Anterior cingulate cortex (tissue), 58 donors: ENCODE measurements at regions not wholly inside any gene's neighbourhood (a gene's known extent, or its start where the extent isn't known, plus 50 kb on each side); places are given as distances from the start of the nearest gene placed in this dataset.
"Not testable (repeated sequence)": the region's sequence is repeated elsewhere in the genome, so short reads cannot be mapped to it uniquely, and the experiment has no call there.

Experiments
- DNase-seq, 58 donors: peaks; one replicate each; lab custom pipeline; 2025; lab: John Stamatoyannopoulos, UW

GRCh38 chr12:118534003-118534402 is 157.6 kb downstream of the SUDS3 start:
- DNase-seq, result no peak

- DNase-seq, result no peak
Observed at GRCh38 chr12:118536306-118536906, 160.1 kb downstream of the SUDS3 start.

GRCh38 chr12:118537481-118537917 is 161.1 kb downstream of the SUDS3 start:
- DNase-seq, result peak in 32 of 58 donors; percentile 0 to 64 (median 9)

GRCh38 chr12:118541071-118541470 is 164.7 kb downstream of the SUDS3 start:
- no peak for DNase-seq

DNA sequence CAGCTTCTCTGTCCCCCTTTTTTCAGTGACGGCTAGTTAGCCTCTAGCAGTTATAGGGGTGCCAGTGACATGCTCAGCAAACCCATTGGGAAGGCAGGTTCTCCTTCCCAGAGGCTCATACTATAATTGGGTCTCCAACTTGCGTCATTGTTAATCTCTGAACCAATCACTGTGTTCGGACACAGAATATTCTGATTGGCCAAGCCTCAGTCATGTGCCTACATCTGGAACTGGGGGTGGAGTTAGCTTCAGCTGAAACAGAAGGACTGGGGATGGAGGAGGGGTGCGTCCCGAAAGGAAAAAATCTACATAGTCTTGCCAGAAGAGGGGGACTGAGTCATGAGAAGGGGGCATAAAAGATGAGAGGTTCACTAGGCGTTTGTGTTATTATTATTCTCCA is 165.6 kb downstream of the SUDS3 start:
- DNase-seq, result no peak

DNA sequence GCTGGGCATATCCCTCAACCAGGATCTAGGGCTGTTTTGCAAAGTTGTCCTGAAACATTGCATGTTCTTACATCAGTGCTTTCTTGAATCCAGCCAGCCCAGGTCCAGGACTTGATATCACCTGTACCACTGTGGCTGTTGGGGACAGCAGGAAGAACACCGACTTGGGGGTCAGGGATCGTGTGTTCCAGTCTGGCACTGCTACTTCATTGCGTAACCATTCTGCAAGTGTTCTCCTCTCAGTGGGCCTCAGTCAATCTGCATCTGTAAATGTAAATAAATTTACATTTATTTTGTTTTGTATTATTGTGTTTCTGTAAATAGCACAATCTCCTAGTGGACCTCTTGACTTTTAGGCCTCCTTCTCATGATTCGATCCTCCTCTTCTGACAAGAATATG is 167.3 kb downstream of the SUDS3 start:
- DNase-seq, result no peak

DNA sequence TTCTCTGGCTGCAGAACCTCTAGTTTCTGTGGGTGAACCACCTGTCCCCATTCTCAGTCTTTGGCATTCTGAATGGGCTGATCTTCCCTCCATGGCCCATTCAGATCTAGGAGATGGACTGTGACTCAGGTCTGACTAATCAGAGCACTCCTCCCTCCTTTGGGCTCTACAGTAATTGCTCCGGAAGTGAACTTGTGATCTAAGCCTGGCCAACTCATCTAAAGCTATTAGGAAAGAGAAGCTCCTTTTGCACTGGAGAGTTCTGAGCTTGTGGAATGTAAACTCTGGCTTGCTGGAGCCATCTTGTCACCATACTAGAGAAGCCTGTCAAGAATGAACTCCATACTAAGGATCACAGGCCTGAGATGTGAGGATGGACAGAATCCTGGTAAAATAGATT is 168.2 kb downstream of the SUDS3 start:
- no peak for DNase-seq

DNA sequence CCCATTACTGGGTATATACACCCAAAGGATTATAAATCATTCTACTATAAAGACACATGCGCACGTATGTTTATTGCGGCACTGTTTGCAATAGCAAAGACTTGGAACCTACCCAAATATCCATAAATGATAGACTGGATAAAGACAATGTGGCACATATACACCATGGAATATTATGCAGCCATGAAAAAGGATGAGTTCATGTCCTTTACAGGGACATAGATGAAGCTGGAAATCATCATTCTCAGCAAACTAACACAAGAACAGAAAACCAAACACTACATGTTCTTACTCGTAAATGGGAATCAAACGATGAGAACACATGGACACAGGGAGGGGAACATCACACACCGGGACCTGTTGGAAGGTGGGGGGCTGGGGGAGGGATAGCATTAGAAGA is 171.3 kb downstream of the SUDS3 start:
- not testable (repeated sequence) for DNase-seq

DNA sequence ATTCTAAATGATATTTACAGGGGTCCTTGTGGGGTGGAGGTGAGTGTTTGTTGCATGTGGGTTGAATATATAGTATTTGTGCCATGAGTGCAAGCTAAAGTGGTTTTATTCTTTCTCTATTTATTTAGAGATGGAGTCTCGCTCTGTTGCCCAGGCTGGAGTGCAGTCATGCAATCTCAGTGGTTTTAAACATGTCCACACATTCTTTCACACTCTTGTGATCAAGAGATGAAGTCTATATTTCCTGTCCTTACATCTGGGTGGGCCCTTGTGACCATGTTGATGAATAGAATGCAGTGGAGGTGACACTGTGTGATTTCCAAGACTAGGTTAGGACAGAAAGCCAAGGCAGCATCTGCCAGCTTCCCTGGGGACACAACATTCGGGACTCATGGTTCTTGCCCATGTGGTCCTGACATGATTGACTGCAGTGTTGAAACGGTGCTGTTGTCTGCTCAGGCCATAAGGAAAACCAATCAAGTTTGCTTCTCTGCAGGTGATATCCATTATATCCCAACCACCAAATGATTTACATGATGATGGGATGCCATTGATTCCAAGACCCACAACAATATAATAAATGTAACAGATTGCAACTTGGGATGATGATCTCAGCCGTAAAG is 172.6 kb downstream of the SUDS3 start:
- DNase-seq, result no peak

GRCh38 chr12:118549510-118549980 is 173.2 kb downstream of the SUDS3 start:
- no peak for DNase-seq

- no peak for DNase-seq
Observed at GRCh38 chr12:118553856-118554504, 177.6 kb downstream of the SUDS3 start.

DNA sequence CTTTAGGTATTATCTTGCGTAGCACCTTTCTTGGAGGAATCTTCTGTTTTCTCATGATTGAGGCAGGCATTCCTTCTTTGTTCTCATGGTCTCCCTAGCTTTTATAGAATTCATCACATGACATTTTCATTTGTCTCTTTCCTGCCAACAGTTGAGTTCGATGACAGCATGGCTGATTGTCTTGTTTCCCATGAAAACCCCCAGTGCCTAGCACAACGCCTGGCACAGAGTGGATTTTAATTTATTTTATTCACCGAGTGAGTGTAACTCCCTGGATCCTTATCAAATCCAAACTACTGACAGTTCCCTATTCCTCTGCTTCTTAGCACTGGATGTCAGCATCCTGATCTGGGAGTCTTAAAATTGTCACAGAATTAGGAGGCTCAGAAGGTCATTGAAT is 182.6 kb downstream of the SUDS3 start:
- DNase-seq, result no peak

GRCh38 chr12:118560733-118561132 is 184.4 kb downstream of the SUDS3 start:
- no peak for DNase-seq

GRCh38 chr12:118571730-118572129 is 195.4 kb downstream of the SUDS3 start:
- DNase-seq, result no peak

DNA sequence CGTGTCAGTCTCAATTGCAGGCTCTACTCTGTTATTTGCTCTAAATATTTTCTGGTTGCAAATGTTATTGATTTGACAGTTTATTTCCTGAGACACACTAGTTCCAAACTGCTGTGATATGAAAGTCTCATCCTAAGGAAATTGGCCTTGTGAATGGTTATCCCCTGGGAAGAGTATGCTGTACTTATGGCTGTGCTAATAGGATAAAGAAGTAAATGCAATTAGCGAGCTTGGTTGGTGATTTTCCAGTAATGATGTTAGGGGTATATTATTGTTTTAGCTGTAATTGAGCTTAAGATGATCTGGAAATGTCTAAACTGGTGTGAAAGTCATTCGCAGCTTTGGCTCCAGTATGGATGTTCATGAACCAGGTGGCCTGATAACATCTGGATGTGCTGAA is 197.9 kb downstream of the SUDS3 start:
- no peak for DNase-seq

DNA sequence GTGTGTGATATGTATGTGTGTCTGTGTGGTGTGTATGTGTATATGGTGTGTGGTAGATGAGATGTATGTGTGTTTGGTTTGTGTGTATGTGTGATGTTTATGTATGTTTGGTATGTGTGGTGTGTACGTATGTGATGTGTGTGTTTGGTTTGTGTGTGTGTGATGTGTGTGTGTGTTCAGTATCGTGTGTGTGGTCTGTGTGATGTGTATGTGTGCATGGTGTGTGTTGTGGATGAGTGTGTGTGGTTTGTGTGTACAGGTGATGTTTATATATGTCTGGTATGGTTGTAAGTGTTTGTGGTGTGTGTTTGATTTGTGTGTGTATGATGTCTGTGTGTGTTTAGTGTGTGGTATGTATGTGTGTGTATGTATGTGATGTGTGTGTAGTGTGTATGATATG is 199.4 kb downstream of the SUDS3 start:
- DNase-seq, result no peak

DNA sequence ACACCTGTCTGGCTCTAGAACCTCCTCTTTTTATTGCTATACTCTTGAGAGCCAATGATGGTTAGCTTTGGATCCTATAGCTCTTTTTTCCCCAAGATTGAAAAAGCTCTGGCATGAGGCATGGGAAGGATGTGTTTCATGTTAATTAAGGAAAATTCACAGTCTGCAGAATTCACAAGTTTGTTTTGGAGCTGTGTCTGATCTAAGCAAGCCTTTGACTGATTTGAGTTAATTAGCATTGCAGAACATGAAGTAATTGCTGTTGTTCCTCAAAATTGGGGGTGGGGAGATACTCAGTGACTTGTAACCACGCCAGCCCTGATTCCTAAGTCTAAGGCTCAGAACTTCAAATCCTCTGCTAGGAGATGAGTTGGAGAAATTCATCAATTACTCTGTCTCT is 205.0 kb downstream of the SUDS3 start:
- DNase-seq, result peak in 19 of 58 donors; percentile 0 to 64 (median 8)

GRCh38 chr12:118582863-118583262 is 206.5 kb downstream of the SUDS3 start:
- no peak for DNase-seq

DNA sequence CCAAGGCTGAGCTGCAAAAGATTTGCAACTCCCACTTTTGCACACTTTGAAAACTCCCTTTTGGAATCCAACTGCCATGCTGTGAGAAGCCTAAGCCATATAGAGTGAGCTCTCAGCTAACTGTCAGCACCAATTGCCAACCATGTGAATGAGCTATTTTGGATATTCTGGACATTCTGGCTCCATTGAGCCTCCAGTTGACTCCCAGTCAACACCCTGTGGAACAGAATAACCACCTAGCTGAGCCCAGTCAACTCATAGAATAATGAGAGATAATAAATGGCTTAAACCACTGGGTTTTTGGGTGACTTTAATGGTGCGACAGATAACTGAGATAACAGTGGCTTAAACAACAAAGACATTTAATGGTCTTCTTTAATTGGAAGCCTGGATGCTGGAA is 210.1 kb downstream of the SUDS3 start:
- DNase-seq, result no peak

GRCh38 chr12:118589162-118589561 is 212.8 kb downstream of the SUDS3 start:
- no peak for DNase-seq

DNA sequence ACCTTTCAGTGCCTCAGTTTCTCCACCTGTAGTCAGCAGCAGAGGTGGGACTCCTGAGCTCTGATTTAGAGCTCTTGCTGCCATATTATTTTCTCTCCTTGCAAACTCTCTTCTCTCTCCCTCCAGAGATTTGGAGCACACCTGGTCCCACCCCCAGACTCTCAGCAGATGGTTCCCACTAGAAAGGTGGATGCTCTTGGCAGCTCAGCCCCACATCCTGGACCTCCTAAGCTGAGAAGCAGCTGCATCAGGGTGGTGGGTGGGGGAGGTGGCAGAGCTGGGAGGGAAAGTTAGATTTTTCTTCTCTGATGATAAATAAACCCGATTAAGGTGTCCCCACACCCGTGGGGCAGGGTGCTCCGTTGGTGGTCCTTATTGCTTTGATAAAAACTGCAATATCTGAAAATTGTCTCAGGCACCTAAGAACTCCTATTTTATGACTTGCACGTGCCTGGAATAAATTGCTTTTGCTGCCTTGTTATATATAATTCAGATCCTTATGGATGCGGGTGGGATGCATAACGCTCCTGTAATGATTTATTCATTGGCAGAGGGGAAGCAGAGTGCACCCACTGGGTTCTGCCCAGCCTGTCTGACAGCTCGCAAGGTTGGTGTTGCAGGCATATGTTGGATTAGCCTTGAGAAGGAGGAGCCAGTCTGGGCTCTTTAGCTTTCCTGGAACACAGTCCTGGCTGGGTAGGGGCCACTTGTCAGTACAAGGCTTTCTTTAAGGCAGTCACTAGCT is 214.2 kb downstream of the SUDS3 start:
- peak in 1 of 58 donors; percentile 3 for DNase-seq
